Thyroid gland (tissue), 4 donors: ENCODE measurements at regions not wholly inside any gene's neighbourhood (a gene's known extent, or its start where the extent isn't known, plus 50 kb on each side); places are given as distances from the start of the nearest gene placed in this dataset.

Experiments
- DNase-seq, 2 donors: peaks; one replicate each; pipeline ENCODE4 v3.0.0-alpha.2; 2019
- H3K27ac ChIP-seq, 3 donors: fragments of 200-600 bp; sonication (generic); 1 replicate in 2 of 3; 2 replicates in 1 of 3; pipeline ENCODE4 v1.5.1; 2016 to 2019; ENCODE audit warnings: mild to moderate bottlenecking in 1 of 3, moderate library complexity in 1 of 3
- H3K27me3 ChIP-seq: fragments of 200-600 bp; sonication (generic); one replicate; pipeline ENCODE4 v1.5.1; 2019
- H3K36me3 ChIP-seq, 2 donors: fragments of 200-600 bp; sonication (generic); one replicate each; pipeline ENCODE4 v1.5.1; 2016 to 2019
- H3K4me1 ChIP-seq, 2 donors: fragments of 200-600 bp; sonication (generic); one replicate each; pipeline ENCODE4 v1.5.1; 2017 to 2019
- H3K4me3 ChIP-seq, 3 donors: fragments of 200-600 bp; sonication (generic); replicated peaks in 1 of 3; 1 replicate in 2 of 3; 2 replicates in 1 of 3; pipeline ENCODE4 v1.5.1; 2016; ENCODE audit warnings: mild to moderate bottlenecking in 1 of 3
- H3K9me3 ChIP-seq: fragments of 200-600 bp; sonication (generic); one replicate; pipeline ENCODE4 v1.5.1; 2017
- POLR2A ChIP-seq, 2 donors: fragments of 450-650 bp; IDR thresholded peaks; one replicate each; pipeline ENCODE4 v1.6.1; 2017; ENCODE audit warnings: antibody characterized with exemption in 2 of 2, mild to moderate bottlenecking in 2 of 2, moderate library complexity in 1 of 2
- WGBS, 2 donors: methylation state at CpG; one replicate each; pipeline ENCODE4 v1.1.5; 2017; 5-methylcytosine and 5-hydroxymethylcytosine counted together
- intact Hi-C: fragments of 100-400 bp; cut with DNase I; formaldehyde crosslinking; loops from one replicate; pipeline ENCODE4 v1.15.1; 2023
- TF ChIP-seq, protein P1 (sequence below), 6 experiments: fragments of 200-600 bp in 3 of 6; fragments of 450-650 bp in 3 of 6; sonication (generic) in 3 of 6; IDR thresholded peaks; one replicate each; pipeline ENCODE4 v1.5.1; 2016 to 2019; ENCODE audit warnings: antibody characterized with exemption in 6 of 6, mild to moderate bottlenecking in 2 of 6, inconsistent platforms in 1 of 6, moderate library complexity in 1 of 6

DNA sequence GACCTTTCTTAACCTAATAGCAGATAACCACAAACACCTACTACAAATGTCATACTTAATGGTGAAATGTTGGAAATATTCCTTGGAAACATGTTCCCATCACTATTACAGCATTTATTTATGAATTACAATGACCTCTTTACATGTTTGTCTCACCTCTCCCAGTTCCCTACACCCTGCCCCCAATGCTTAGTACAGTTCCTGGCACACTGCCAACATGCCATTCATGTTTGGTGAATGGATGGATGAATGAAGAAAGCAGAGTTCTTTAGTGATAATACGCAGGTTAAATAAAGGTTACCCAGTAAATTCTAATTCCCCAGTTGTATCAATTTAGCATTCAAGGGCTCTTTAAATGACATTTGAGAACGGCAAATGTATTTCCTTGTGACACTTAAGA is 259.9 kb upstream of the ATP11B start:
- no peak for TF ChIP-seq POLR2A (IDR thresholded peaks at IDR 0.05)
- TF ChIP-seq, protein P1, sequence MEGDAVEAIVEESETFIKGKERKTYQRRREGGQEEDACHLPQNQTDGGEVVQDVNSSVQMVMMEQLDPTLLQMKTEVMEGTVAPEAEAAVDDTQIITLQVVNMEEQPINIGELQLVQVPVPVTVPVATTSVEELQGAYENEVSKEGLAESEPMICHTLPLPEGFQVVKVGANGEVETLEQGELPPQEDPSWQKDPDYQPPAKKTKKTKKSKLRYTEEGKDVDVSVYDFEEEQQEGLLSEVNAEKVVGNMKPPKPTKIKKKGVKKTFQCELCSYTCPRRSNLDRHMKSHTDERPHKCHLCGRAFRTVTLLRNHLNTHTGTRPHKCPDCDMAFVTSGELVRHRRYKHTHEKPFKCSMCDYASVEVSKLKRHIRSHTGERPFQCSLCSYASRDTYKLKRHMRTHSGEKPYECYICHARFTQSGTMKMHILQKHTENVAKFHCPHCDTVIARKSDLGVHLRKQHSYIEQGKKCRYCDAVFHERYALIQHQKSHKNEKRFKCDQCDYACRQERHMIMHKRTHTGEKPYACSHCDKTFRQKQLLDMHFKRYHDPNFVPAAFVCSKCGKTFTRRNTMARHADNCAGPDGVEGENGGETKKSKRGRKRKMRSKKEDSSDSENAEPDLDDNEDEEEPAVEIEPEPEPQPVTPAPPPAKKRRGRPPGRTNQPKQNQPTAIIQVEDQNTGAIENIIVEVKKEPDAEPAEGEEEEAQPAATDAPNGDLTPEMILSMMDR (IDR thresholded peaks at IDR 0.05) = no peak
- H3K4me1 ChIP-seq = no peaks in the 10 kb centered on the region
- no peaks in the 10 kb centered on the region for H3K9me3 ChIP-seq
- H3K4me3 ChIP-seq = no peak overlapping the region
- intact Hi-C loops = no loop called here
- no peaks in the 10 kb centered on the region for H3K36me3 ChIP-seq
- peak in 1 of 2 donors; percentile 2 for DNase-seq
- no peak overlapping the region for H3K27ac ChIP-seq
- WGBS, 2 donors = 34 to 40% methylated on average over 2 of the region's 2 CpGs
- H3K27me3 ChIP-seq = no peaks in the 10 kb centered on the region

DNA sequence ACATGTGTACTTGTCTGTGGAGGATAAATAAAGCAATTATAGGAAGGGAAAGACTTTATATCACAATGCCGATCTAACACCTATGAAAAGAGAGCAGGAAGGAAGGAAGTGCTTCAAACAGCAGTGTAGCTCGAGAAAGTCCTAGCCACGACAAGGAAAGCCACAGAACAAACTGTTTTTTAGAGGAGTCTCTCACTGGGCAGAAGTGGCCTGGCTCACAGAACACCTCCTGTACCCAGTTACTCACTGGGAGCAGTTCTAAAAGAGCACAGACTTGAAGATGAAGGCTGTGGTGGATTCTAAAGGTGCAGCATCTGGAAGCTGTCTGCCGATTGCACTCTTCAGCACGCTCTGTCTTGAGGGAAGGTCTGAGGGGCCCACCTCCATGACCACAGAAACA is 248.8 kb upstream of the ATP11B start:
- intact Hi-C loops = no loop called here
- TF ChIP-seq, protein P1 (IDR thresholded peaks at IDR 0.05) = no peak
- no peak for TF ChIP-seq POLR2A (IDR thresholded peaks at IDR 0.05)
- DNase-seq = no peak
- Histone ChIP-seq H3K9me3 (no peaks in the 10 kb centered on the region), H3K4me1 (no peaks in the 10 kb centered on the region), H3K27ac (no peak overlapping the region), H3K4me3 (no peak overlapping the region), H3K27me3 (no peaks in the 10 kb centered on the region), H3K36me3 (no peaks in the 10 kb centered on the region)
- 71 to 78% methylated on average over 5 of the region's 5 CpGs for WGBS, 2 donors

DNA sequence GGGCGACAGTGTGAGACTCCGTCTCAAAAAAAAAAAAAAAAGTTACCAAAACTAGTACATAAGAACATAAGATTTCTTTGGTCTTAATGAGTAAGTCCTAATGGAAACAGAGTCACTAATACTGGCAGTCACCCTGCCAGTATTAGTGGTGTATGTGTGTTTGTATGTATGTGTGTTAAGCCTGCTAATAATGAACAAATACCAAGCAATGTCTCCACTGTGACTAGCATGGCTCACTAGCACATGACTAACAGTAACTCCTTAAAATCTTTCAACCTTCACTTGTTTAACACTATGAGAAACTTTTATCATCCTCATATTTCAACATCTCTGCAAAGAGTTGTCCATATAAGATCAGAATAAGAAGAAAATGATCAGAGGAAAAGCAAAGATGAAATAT is 231.0 kb upstream of the ATP11B start:
- Histone ChIP-seq H3K36me3 (no peaks in the 10 kb centered on the region), H3K4me3 (no peak overlapping the region), H3K27me3 (no peaks in the 10 kb centered on the region), H3K4me1 (no peaks in the 10 kb centered on the region), H3K27ac (no peak overlapping the region), H3K9me3 (no peaks in the 10 kb centered on the region)
- WGBS, 2 donors = 72 to 73% methylated on average over 2 of the region's 2 CpGs
- TF ChIP-seq POLR2A (IDR thresholded peaks at IDR 0.05) = no peak
- TF ChIP-seq, protein P1 (IDR thresholded peaks at IDR 0.05) = no peak
- DNase-seq = no peak
- intact Hi-C loops = no loop called here

GRCh38 chr3:182565916-182566796 is 227.1 kb upstream of the ATP11B start:
- Histone ChIP-seq H3K4me3 (no peak overlapping the region), H3K27me3 (no peaks in the 10 kb centered on the region), H3K36me3 (no peaks in the 10 kb centered on the region), H3K27ac (no peak overlapping the region), H3K9me3 (no peaks in the 10 kb centered on the region), H3K4me1 (no peaks in the 10 kb centered on the region)
- no peak for DNase-seq
- WGBS, 2 donors = 78 to 79% methylated on average over 6 of the region's 6 CpGs
- intact Hi-C loops = no loop called here
- TF ChIP-seq POLR2A (IDR thresholded peaks at IDR 0.05) = no peak
- TF ChIP-seq, protein P1 (IDR thresholded peaks at IDR 0.05) = no peak

GRCh38 chr3:182567700-182568099 is 225.6 kb upstream of the ATP11B start:
- Histone ChIP-seq H3K9me3 (no peaks in the 10 kb centered on the region), H3K4me3 (no peak overlapping the region), H3K27ac (no peak overlapping the region), H3K4me1 (no peaks in the 10 kb centered on the region), H3K27me3 (no peaks in the 10 kb centered on the region), H3K36me3 (no peaks in the 10 kb centered on the region)
- intact Hi-C loops = no loop called here
- no peak for TF ChIP-seq POLR2A (IDR thresholded peaks at IDR 0.05)
- TF ChIP-seq, protein P1 (IDR thresholded peaks at IDR 0.05) = no peak
- peak in 1 of 2 donors; percentile 5 for DNase-seq
- WGBS, 2 donors = 4 to 12% methylated on average over 1 of the region's 1 CpG
